HepG2 (cell line): ENCODE measurements at regions not wholly inside any gene's neighbourhood (a gene's known extent, or its start where the extent isn't known, plus 50 kb on each side); places are given as distances from the start of the nearest gene placed in this dataset.

Source experiments
- ASH2L ChIP-seq: fragments of 300-600, 200-600 bp; sonication (generic); IDR thresholded peaks from 2 replicates; pipeline ENCODE4 v1.7.0; 2017; ENCODE audit warnings: low read depth, mild to moderate bottlenecking, moderate library complexity, mixed read lengths, low read length; ENCODE audit not compliant: insufficient read length
- CAMTA2 ChIP-seq: sonication (generic); formaldehyde crosslinking; IDR thresholded peaks from 2 replicates; pipeline ENCODE4 v1.4.0; 2020; ENCODE audit warnings: mild to moderate bottlenecking, missing genetic modification reagents, borderline replicate concordance
- HES4 ChIP-seq: sonication (generic); formaldehyde crosslinking; IDR thresholded peaks from 2 replicates; pipeline ENCODE4 v1.9.0; 2021; ENCODE audit warnings: mild to moderate bottlenecking, missing genetic modification reagents, borderline replicate concordance
- HOXA5 ChIP-seq: sonication (generic); formaldehyde crosslinking; IDR thresholded peaks from 2 replicates; pipeline ENCODE4 v1.4.0; 2020; ENCODE audit warnings: missing genetic modification reagents
- IKZF4 ChIP-seq: sonication (generic); formaldehyde crosslinking; IDR thresholded peaks from 2 replicates; pipeline ENCODE4 v1.5.1; 2020; ENCODE audit warnings: borderline replicate concordance, mild to moderate bottlenecking, low read depth, missing genetic modification reagents; ENCODE audit errors: not compliant biosample characterization
- KAT2B ChIP-seq: fragments of 150-350 bp; IDR thresholded peaks from 2 replicates; pipeline ENCODE4 v1.6.1; 2014; ENCODE audit warnings: low read depth, low read length, borderline replicate concordance
- KMT2A ChIP-seq: sonication (generic); formaldehyde crosslinking; IDR thresholded peaks from 2 replicates; pipeline ENCODE4 v1.4.0; 2020; ENCODE audit warnings: missing genetic modification reagents
- MXI1 ChIP-seq: IDR thresholded peaks from 3 replicates; pipeline ENCODE4 v1.6.1; 2012; ENCODE audit warnings: low read depth, low read length, inconsistent platforms, borderline replicate concordance
- NCOA2 ChIP-seq: sonication (generic); formaldehyde crosslinking; IDR thresholded peaks from 2 replicates; pipeline ENCODE4 v1.8.0; 2022; ENCODE audit warnings: inconsistent platforms
- NFYC ChIP-seq: IDR thresholded peaks from 2 replicates; pipeline ENCODE4 v1.6.1; 2016; ENCODE audit warnings: missing genetic modification reagents, missing compliant biosample characterization
- PAX8 ChIP-seq: sonication (generic); formaldehyde crosslinking; IDR thresholded peaks from 2 replicates; pipeline ENCODE4 v1.8.0; 2022; ENCODE audit warnings: mild to moderate bottlenecking, missing genetic modification reagents, borderline replicate concordance
- PPARG ChIP-seq: conservative IDR thresholded peaks from 2 replicates; pipeline ENCODE4 v1.6.1; 2016; ENCODE audit warnings: missing biosample characterization, missing genetic modification reagents
- RBM22 ChIP-seq: fragments of 200-400 bp; formaldehyde crosslinking; optimal IDR thresholded peaks from 2 replicates; pipeline ENCODE3; 2017; ENCODE audit warnings: mild to moderate bottlenecking, low read length, moderate library complexity
- RFXANK ChIP-seq: IDR thresholded peaks from 2 replicates; pipeline ENCODE4 v1.6.1; 2016
- THRA ChIP-seq: sonication (generic); formaldehyde crosslinking; IDR thresholded peaks from 2 replicates; pipeline ENCODE4 v1.4.0; 2020; ENCODE audit warnings: missing genetic modification reagents, borderline replicate concordance
- TSC22D2 ChIP-seq: sonication (generic); formaldehyde crosslinking; IDR thresholded peaks from 2 replicates; pipeline ENCODE4 v1.5.1; 2020; ENCODE audit warnings: missing genetic modification reagents, mild to moderate bottlenecking, borderline replicate concordance
- WIZ ChIP-seq: sonication (generic); formaldehyde crosslinking; IDR thresholded peaks from 2 replicates; pipeline ENCODE4 v1.5.1; 2020; ENCODE audit warnings: mild to moderate bottlenecking, missing genetic modification reagents
- ZFP1 ChIP-seq: IDR thresholded peaks from 2 replicates; pipeline ENCODE4 v1.6.1; 2016
- ZFP62 ChIP-seq: sonication (generic); formaldehyde crosslinking; IDR thresholded peaks from 2 replicates; pipeline ENCODE4 v1.4.0; 2020; ENCODE audit warnings: missing genetic modification reagents
- ZNF12 ChIP-seq: sonication (generic); formaldehyde crosslinking; IDR thresholded peaks from 2 replicates; pipeline ENCODE4 v1.5.0; 2020; ENCODE audit warnings: missing genetic modification reagents
- ZNF557 ChIP-seq: sonication (generic); formaldehyde crosslinking; IDR thresholded peaks from 2 replicates; pipeline ENCODE4 v1.4.0; 2020; ENCODE audit warnings: missing genetic modification reagents
- ZNF605 ChIP-seq: sonication (generic); formaldehyde crosslinking; IDR thresholded peaks from 2 replicates; pipeline ENCODE4 v1.8.0; 2022; ENCODE audit warnings: mild to moderate bottlenecking, missing genetic modification reagents
- ZNF629 ChIP-seq: sonication (generic); formaldehyde crosslinking; conservative IDR thresholded peaks from 2 replicates; pipeline ENCODE4 v1.5.0; 2020; ENCODE audit warnings: missing genetic modification reagents
- ZNF7 ChIP-seq: IDR thresholded peaks from 2 replicates; pipeline ENCODE4 v1.6.1; 2016; ENCODE audit warnings: missing biosample characterization, missing genetic modification reagents
- ZNF766 ChIP-seq: sonication (generic); formaldehyde crosslinking; IDR thresholded peaks from 2 replicates; pipeline ENCODE4 v1.5.0; 2020; ENCODE audit warnings: missing genetic modification reagents, borderline replicate concordance
- ZSCAN21 ChIP-seq: sonication (generic); formaldehyde crosslinking; IDR thresholded peaks from 2 replicates; pipeline ENCODE4 v1.8.0; 2022; ENCODE audit warnings: mild to moderate bottlenecking, missing genetic modification reagents, moderate library complexity, borderline replicate concordance
- TF ChIP-seq, protein P1 (sequence below): sonication (generic); formaldehyde crosslinking; IDR thresholded peaks from 2 replicates; pipeline ENCODE4 v1.4.0; 2020; ENCODE audit warnings: missing genetic modification reagents, borderline replicate concordance
- TF ChIP-seq, protein P2 (sequence below): sonication (generic); formaldehyde crosslinking; conservative IDR thresholded peaks from 2 replicates; pipeline ENCODE4 v1.8.0; 2022; ENCODE audit warnings: low read depth, missing genetic modification reagents

GRCh38 chr14:53881161-53881871 is 75.3 kb downstream of the BMP4 start (continued):
- TF ChIP-seq RFXANK (CRISPR knock-in tag) (no peak), NCOA2 (CRISPR knock-in tag) (no peak), HOXA5 (no peak), ZFP62 (CRISPR knock-in tag) (no peak), KMT2A (CRISPR knock-in tag) (no peak), ZSCAN21 (CRISPR knock-in tag) (no peak), PAX8 (no peak), NFYC (no peak), RBM22 (no peak), ZNF766 (CRISPR knock-in tag) (no peak), WIZ (no peak), ZNF7 (CRISPR knock-in tag) (no peak), ZNF12 (CRISPR knock-in tag) (no peak), ASH2L (peak; percentile 70), ZNF605 (no peak), ZNF629 (CRISPR knock-in tag) (0 out of 2 replicates have a peak, but pooled peaks have one; percentile 19), ZFP1 (CRISPR knock-in tag) (no peak), TSC22D2 (no peak), ZNF557 (CRISPR knock-in tag) (no peak), PPARG (0 out of 2 replicates have a peak, but pooled peaks have one; percentile 37), CAMTA2 (no peak), MXI1 (no peak), KAT2B (no peak), THRA (CRISPR knock-in tag) (0 out of 2 replicates have a peak, but pooled peaks have one; percentile 17), HES4 (CRISPR knock-in tag) (no peak), IKZF4 (CRISPR knock-in tag) (no peak)
- TF ChIP-seq, protein P1, sequence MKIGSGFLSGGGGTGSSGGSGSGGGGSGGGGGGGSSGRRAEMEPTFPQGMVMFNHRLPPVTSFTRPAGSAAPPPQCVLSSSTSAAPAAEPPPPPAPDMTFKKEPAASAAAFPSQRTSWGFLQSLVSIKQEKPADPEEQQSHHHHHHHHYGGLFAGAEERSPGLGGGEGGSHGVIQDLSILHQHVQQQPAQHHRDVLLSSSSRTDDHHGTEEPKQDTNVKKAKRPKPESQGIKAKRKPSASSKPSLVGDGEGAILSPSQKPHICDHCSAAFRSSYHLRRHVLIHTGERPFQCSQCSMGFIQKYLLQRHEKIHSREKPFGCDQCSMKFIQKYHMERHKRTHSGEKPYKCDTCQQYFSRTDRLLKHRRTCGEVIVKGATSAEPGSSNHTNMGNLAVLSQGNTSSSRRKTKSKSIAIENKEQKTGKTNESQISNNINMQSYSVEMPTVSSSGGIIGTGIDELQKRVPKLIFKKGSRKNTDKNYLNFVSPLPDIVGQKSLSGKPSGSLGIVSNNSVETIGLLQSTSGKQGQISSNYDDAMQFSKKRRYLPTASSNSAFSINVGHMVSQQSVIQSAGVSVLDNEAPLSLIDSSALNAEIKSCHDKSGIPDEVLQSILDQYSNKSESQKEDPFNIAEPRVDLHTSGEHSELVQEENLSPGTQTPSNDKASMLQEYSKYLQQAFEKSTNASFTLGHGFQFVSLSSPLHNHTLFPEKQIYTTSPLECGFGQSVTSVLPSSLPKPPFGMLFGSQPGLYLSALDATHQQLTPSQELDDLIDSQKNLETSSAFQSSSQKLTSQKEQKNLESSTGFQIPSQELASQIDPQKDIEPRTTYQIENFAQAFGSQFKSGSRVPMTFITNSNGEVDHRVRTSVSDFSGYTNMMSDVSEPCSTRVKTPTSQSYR (CRISPR knock-in tag): no peak
- TF ChIP-seq, protein P2, sequence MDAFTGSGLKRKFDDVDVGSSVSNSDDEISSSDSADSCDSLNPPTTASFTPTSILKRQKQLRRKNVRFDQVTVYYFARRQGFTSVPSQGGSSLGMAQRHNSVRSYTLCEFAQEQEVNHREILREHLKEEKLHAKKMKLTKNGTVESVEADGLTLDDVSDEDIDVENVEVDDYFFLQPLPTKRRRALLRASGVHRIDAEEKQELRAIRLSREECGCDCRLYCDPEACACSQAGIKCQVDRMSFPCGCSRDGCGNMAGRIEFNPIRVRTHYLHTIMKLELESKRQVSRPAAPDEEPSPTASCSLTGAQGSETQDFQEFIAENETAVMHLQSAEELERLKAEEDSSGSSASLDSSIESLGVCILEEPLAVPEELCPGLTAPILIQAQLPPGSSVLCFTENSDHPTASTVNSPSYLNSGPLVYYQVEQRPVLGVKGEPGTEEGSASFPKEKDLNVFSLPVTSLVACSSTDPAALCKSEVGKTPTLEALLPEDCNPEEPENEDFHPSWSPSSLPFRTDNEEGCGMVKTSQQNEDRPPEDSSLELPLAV (CRISPR knock-in tag): no peak
